ENCODE measurements at regions not wholly inside any gene's neighbourhood (a gene's known extent, or its start where the extent isn't known, plus 50 kb on each side); places are given as distances from the start of the nearest gene placed in this dataset.
"Not testable (repeated sequence)": the region's sequence is repeated elsewhere in the genome, so short reads cannot be mapped to it uniquely, and the experiment has no call there.

DNA sequence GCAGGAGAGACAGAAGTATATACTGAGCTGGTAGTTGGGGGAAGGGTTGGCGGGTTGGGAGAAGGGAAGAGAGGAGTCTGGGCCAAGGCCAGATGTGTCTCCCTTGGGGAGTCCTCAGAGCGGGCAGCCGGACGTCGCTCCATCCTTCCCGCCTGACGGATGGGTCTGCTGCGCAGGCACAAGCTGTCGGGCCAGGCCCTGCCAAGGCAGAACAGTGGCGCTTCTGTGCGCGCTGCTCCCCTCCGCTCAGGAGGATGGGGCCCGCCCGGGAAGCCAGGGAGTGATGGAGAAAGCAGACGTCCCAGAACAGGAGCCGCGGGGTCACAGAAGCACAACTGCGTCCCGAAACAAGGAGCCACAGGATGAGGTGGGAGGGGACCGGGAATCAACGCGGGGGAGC is 449.9 kb downstream of the CNTNAP3B start:
- TF ChIP-seq CTCF, POLR2A (IDR thresholded peaks at IDR 0.05): not testable (repeated sequence)
